GM18868 (cell line): ENCODE measurements at regions not wholly inside any gene's neighbourhood (a gene's known extent, or its start where the extent isn't known, plus 50 kb on each side); places are given as distances from the start of the nearest gene placed in this dataset.

ENCODE experiments used
- ATAC-seq: cut with Tn5 transposase; IDR thresholded peaks from one replicate; pipeline ENCODE4 v1.9.1; 2021; ENCODE audit warnings: mild to moderate bottlenecking, moderate library complexity; ENCODE audit not compliant: unreplicated experiment

- no peak for ATAC-seq
Measured at GRCh38 chr12:115859231-115859630, 418.3 kb downstream of the MED13L start.

- ATAC-seq = no peak
Measured at GRCh38 chr12:115857923-115858322, 419.6 kb downstream of the MED13L start.

GRCh38 chr12:115857160-115857920 is 420.2 kb downstream of the MED13L start:
- ATAC-seq = no peak

GRCh38 chr12:115852054-115852453 is 425.4 kb downstream of the MED13L start:
- ATAC-seq = no peak

- no peak for ATAC-seq
Measured at GRCh38 chr12:115850957-115851356, 426.5 kb downstream of the MED13L start.

GRCh38 chr12:115849262-115849943 is 428.1 kb downstream of the MED13L start:
- no peak for ATAC-seq

- ATAC-seq = no peak
Measured at GRCh38 chr12:115847398-115847797, 430.1 kb downstream of the MED13L start.

- no peak for ATAC-seq
Measured at GRCh38 chr12:115846516-115846915, 431.0 kb downstream of the MED13L start.

GRCh38 chr12:115840159-115840558 is 437.3 kb downstream of the MED13L start:
- no peak for ATAC-seq

- ATAC-seq = no peak
Measured at GRCh38 chr12:115838952-115839351, 438.5 kb downstream of the MED13L start.

GRCh38 chr12:115837220-115837619 is 440.3 kb downstream of the MED13L start:
- ATAC-seq = no peak

GRCh38 chr12:115835445-115835844 is 442.0 kb downstream of the MED13L start:
- no peak for ATAC-seq

- ATAC-seq = no peak
Measured at GRCh38 chr12:115833704-115834103, 443.8 kb downstream of the MED13L start.

GRCh38 chr12:115830633-115831032 is 446.9 kb downstream of the MED13L start:
- ATAC-seq = no peak

GRCh38 chr12:115830070-115830469 is 447.4 kb downstream of the MED13L start:
- ATAC-seq = no peak

- no peak for ATAC-seq
Measured at GRCh38 chr12:115828168-115828567, 449.3 kb downstream of the MED13L start.

- no peak for ATAC-seq
Measured at GRCh38 chr12:115824936-115825602, 452.4 kb downstream of the MED13L start.

- no peak for ATAC-seq
Measured at GRCh38 chr12:115823635-115824034, 453.9 kb downstream of the MED13L start.

GRCh38 chr12:115820656-115821055 is 456.8 kb downstream of the MED13L start:
- no peak for ATAC-seq

- no peak for ATAC-seq
Measured at GRCh38 chr12:115818973-115819372, 458.5 kb downstream of the MED13L start.

GRCh38 chr12:115817389-115817788 is 460.1 kb downstream of the MED13L start:
- ATAC-seq = no peak

- no peak for ATAC-seq
Measured at GRCh38 chr12:115815924-115816323, 461.6 kb downstream of the MED13L start.
